NCI-H1694 (cell line): ENCODE measurements at regions not wholly inside any gene's neighbourhood (a gene's known extent, or its start where the extent isn't known, plus 50 kb on each side); places are given as distances from the start of the nearest gene placed in this dataset.

Source experiments
- DNase-seq: peaks from one replicate; lab custom pipeline; 2025; lab: John Stamatoyannopoulos, UW

- no peak for DNase-seq
These were observed 92.8 kb upstream of the SEPTIN5 start for GRCh38 chr22:19621373-19622060.

GRCh38 chr22:19622061-19622441 is 92.3 kb upstream of the SEPTIN5 start:
- DNase-seq, result no peak

GRCh38 chr22:19625331-19626041 is 88.8 kb upstream of the SEPTIN5 start:
- no peak for DNase-seq

- no peak for DNase-seq
These were observed 88.2 kb upstream of the SEPTIN5 start for GRCh38 chr22:19626042-19626587.

- DNase-seq, result no peak
These were observed 87.6 kb upstream of the SEPTIN5 start for GRCh38 chr22:19626666-19627065.

- DNase-seq, result no peak
These were observed 86.1 kb upstream of the SEPTIN5 start for GRCh38 chr22:19628038-19628776.

GRCh38 chr22:19629331-19629719 is 85.0 kb upstream of the SEPTIN5 start:
- no peak for DNase-seq

GRCh38 chr22:19629720-19630419 is 84.4 kb upstream of the SEPTIN5 start:
- peak; percentile 73 for DNase-seq

- no peak for DNase-seq
These were observed 83.7 kb upstream of the SEPTIN5 start for GRCh38 chr22:19630614-19631013.

GRCh38 chr22:19631899-19632667 is 82.2 kb upstream of the SEPTIN5 start:
- DNase-seq, result peak; percentile 64

- DNase-seq, result peak; percentile 64
These were observed 81.6 kb upstream of the SEPTIN5 start for GRCh38 chr22:19632668-19633148.

- no peak for DNase-seq
These were observed 79.9 kb upstream of the SEPTIN5 start for GRCh38 chr22:19634226-19634975.

GRCh38 chr22:19635644-19636043 is 78.7 kb upstream of the SEPTIN5 start:
- DNase-seq, result no peak

- no peak for DNase-seq
These were observed 77.5 kb upstream of the SEPTIN5 start for GRCh38 chr22:19636696-19637407.

- no peak for DNase-seq
These were observed 76.7 kb upstream of the SEPTIN5 start for GRCh38 chr22:19637408-19638281.

- DNase-seq, result no peak
These were observed 75.9 kb upstream of the SEPTIN5 start for GRCh38 chr22:19638282-19639015.

GRCh38 chr22:19639610-19640135 is 74.6 kb upstream of the SEPTIN5 start:
- no peak for DNase-seq

GRCh38 chr22:19640306-19640705 is 74.0 kb upstream of the SEPTIN5 start:
- no peak for DNase-seq
